ENCODE measurements at regions not wholly inside any gene's neighbourhood (a gene's known extent, or its start where the extent isn't known, plus 50 kb on each side); places are given as distances from the start of the nearest gene placed in this dataset.
A peak's percentile ranks its signal among the peaks of the same experiment; 100 is the strongest.

DNA sequence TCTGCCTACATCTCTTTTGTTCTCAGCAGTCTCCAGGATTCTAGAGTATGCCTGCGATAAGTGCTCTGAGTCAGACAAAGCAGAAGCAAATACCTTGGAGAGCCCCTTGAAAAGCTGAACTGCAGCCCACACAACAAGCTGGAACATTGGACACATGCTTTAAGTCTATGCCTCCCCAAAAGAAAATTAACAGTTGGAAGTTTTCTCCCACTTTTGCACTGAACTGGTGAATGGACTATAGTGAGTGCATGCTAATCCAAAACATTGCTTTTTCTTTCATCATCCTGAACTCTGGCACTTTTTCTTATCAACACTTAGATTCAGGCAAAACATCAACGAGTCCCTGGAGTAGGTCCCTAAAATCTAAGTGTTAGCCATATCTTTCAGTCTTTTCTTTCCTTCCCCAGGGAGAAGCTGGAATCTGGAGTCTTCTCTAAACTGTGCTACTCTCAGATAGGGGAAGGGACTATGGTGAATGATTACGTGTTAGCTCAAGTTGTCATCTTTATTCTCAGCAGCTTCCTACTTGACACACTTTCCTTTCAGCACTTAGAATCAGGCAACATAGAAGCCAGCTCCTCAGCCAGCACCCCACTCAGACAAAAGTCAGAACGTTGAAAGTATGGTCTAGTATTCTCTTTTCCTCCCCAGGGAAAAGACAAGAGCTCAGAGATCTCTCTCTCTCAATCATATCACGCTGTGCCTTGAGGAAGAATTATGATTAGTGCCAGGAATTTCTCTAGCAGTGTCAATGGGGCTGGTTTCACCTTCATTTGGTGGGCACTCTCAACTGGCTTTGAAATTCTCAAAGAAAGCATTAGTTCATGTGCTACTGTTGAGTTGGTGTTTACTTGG, 811.0 kb upstream of the GJE1 start:
- DNase-seq (ENCODE audit: low read depth in 2 of 2) = no peak

DNA sequence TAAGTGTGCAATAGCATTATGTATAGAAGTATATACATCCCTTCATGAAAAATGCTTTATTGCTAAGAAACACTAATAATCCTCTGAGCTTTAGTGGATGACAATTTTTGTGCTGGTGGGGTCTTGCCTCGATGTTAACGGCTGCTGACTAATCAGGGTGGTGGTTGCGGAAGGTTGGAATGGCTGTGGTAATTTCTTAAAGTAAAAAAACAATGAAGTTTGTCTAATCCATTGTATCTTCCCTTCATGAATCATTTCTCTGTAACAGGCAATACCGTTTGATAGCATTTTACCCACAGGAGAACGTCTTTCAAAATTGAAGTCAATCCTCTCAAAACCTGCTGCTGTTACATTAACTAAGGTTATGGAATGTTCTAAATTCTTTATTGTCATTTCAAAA, 816.5 kb upstream of the GJE1 start:
- DNase-seq (ENCODE audit: low read depth in 2 of 2) = no peak

DNA sequence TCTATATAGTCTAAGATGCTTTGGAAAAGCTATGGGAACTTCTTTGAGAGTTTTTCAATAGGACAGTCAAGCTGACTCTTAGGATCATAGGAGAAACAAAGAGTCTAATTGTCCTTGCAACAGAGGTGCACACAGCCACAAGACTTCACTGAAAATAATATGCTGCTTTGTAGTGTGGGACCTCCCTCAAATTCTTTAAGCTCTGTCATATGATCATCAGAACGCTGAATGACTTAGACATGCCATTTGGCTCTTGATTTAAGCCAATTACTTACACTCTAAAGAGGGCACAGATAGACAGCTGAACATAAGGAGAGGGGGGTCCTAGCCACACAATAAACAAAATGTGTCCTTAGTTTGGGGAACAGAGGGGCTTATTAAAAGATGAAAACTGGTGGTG, 818.7 kb upstream of the GJE1 start:
- DNase-seq (ENCODE audit: low read depth in 2 of 2) = no peak

DNA sequence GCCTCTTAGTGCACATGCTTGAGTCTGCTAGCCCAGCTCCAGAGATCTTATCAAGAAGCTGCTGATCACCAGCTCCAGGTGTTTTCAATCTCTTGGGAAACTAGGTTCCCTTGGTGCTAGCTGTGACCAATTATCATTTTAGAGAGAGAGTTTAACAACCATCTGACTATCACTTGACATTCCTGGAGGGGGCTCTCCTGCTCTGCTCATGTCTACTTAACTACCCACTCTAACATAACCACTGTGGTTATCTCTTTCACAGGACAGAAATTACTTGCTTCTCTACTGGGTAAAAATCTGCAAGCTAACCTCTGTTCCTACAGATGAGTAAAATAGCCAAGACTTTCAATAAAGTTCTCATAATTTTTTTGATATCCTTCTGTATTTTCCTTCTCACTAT, 823.4 kb upstream of the GJE1 start:
- DNase-seq (ENCODE audit: low read depth in 2 of 2) = no peak

DNA sequence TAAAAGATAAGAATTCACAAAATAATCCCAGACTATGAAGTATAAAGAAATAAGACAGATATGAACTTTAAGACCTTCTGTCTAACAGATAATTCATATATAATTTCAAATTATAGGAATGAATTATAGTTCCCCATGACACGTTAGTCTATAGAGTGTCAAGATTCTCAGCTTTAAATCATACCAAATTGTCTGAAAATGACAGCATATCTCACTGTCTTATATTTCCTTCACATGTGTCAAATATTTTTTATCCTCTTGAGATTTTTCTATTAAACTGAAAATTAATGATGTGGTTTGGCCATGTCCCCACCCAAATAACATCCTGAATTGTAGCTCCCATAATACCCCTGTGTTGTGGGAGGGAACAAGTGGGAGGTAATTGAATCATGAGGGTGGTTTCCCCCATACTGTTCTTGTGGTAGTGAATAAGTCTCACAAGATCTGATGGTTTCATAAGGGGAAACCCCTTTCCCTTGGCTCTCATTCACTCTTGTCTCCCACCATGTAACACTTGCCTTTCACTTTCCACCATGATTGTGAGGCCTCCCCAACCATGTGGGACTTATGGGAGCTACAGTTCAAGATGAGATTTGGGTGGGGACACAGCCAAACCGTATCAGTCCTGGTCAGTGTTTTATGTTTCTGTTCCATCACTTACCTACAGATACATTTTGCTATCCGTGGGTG, 825.3 kb upstream of the GJE1 start:
- peak in 1 of 2 donors; percentile 6 for DNase-seq (ENCODE audit: low read depth in 2 of 2)

DNA sequence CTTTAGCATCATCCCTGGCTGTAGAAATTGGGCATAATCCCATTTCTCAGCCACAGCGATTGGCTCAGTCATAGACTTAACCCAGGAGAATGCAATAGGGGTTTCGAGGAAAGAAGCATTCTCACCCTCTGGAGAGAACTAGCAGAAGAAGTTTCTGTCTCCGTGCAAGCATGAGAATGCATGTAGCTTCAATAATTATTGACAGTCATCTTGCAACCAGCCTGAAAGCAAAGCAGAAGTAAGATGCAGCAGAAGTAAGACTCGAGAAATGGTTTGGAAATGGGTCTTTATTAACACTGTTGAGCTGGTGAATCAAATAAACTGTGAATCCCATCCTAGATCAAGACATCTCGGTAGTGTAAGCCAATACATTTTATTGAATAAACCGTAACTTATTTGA, 828.8 kb upstream of the GJE1 start:
- no peak for DNase-seq (ENCODE audit: low read depth in 2 of 2)

DNA sequence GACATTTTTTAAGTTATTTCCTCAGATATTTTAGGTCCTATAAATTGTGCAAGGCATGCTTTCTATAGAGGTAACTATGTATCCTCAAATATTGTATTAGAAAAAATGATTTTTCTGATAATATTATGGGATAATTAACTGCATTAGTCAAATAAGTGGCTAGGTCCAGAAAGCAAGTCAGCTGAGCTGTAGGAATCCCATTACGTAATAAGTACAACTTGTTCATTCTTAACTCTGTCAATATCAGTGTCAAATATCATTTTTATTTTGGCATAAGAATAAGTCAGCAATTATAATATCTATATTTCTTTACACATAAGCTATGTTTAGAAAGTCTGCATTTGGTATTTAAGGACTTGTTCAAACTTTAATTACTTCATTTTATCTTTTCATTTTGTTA, 830.9 kb upstream of the GJE1 start:
- no peak for DNase-seq (ENCODE audit: low read depth in 2 of 2)

DNA sequence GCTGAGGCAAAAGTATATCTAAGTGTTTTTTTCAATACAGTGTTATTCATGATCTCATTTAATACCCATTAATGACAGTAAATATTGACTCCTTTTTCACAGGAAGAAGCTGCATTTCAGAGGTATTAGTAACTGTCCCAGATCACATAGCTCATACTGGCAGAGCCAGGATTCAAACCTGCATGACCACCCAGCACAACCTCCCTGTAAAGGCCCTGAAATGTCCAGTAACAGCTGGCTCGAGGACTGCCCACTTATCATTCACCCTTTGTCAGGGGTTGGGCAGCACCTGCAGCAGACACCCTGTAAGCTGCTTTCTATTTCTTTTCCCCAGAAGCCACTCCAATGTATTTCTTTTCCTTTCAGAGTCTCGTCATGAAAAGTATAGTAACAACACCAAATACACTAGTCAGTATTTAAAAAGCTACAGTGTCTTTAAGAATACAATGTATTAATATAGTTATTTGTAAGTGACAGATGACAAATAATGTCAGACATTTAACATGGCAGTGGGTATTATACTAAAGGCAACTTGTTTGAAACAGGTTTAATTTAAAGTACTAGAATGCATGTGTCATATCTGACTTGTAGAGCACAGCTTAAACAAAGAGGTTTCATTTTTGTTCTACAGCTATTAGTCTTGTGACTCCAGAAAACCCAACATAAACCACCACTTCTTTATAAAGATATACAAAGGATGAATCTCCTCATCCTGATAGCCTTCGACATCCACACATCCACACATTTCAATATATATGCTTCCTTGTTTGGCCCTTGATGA, 841.6 kb upstream of the GJE1 start:
- DNase-seq (ENCODE audit: low read depth in 2 of 2) = no peak

DNA sequence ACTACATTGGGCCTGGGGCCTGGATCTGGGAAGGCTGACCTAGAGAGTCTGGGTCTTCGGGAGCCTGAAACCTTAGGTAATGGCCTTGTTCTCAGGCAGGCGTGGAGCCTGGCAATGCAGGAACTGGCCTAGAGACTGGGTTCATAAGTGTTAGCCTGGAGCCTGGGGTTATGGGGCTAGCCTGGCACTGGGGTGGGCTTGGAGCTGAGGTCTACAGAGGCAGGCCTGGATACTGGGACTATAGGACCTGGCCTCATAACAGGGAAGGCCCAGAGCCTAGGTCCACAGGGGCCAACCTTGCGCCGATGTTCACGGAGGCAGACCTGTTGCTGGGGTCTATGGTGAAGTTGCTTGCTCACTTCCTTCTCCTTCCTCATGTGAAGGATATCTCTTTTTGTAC, 843.8 kb upstream of the GJE1 start:
- DNase-seq (ENCODE audit: low read depth in 2 of 2) = no peak

DNA sequence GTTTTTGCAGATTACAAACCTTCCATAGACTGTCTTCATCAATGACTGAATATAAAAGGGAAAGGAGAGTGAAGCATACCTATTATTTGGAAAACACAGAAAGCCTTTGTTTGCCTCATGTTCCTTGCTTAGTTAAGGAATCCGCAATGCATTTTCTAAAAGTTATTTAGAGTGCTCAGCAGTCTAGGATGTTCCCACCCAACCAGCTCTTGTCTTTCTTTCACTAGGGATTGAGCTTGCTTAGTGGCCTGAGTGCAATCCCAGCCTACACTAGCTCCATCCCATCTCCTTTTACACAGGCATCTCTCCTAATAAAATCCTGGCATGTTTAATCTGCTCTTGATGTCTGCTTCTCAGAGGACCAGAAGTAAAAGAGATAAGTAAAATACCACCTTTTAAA, 850.5 kb upstream of the GJE1 start:
- no peak for DNase-seq (ENCODE audit: low read depth in 2 of 2)

DNA sequence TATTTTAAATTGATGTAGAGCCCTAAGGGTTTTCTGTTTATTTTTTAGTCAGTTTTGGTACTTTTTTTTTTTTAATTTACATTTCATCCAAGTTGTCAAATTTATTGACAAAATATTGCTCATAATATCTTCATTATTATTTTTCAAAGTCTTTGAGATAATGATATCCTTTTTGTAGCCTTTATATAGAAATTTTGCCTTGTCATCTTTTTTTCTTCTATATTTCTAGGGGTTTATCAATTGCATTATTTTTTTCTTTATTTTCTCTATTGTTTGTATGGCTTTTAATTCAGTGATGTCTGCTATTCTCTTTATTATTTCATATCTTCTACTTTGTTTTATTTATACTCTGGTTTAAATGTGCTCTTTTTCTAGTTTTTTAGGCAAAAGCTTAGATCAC, 863.0 kb upstream of the GJE1 start:
- no peak for DNase-seq (ENCODE audit: low read depth in 2 of 2)

DNA sequence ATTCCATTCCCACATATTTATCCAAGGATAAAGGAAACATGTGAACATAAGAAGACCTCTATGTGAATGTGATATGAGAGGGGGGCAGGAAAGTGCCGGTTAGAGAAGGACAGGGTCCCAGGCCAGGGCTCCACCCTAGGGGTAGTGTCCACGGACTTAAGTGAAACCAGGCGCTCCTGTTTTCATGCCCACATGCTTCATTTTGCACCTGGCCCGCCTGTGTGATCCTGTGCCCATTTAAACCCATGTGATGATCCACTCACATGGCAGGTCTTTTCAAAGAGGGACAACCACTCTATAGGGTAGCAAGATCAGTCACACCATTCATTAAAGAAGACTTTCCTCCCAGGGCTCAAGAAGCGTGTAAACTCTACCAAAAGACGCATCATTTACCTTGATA, 865.3 kb upstream of the GJE1 start:
- DNase-seq (ENCODE audit: low read depth in 2 of 2) = no peak

DNA sequence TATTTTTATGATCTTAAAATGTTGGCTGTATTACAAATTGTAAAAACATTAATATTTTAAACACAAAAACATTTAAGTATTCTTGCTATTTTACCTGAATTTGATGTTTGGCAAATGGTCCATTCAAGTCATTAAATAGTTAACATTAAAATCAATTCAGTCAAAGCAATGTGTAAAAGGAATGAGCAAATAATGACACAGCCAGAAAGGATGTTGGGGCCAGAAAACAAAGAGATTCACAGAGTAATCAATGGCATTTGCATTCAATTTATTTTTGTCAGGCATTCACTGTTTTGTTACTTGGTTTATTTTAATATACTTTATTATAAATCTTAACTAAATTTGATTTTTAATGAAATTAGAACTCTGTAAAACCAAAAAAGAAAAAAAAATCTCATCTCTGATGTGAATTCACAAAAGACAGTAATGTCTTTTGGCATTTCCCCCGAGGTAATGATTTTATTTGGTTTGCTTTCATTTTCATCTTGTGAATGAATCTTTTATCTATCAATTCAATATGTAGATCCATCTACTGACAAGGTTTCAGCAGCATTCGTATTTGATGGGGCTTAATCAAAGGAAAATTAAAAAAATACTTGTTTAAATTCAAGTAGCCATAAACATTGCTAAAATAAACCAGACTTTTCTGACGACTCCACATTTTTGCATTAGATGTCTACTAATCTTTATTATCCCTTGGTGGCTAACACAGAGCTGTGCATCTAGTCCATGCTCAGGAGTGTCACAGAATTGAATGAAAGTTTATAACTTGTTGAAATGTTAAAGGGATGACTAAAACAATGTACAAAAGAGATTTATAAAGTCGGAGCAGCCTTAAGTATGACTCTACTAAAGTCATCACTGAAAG, 866.7 kb upstream of the GJE1 start:
- no peak for DNase-seq (ENCODE audit: low read depth in 2 of 2)

DNA sequence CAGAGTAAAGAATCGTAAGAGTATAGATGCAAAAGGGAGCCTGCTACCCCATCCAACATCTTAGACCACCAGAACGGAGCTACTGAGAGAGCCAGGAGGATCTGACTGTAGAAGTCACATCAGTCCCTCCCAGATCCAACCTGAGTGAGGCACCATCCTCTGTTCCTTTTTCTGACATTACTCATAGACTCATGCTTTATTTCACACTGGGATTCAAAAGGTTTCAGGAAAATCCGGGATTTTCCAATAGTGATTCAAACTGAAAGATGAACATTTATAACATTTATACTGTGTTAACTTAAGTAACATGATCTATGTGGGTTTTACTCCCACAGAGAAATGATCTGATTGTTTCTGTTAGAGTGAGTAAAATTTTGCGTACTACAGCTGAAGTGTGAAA, 868.6 kb upstream of the GJE1 start:
- DNase-seq (ENCODE audit: low read depth in 2 of 2) = no peak

DNA sequence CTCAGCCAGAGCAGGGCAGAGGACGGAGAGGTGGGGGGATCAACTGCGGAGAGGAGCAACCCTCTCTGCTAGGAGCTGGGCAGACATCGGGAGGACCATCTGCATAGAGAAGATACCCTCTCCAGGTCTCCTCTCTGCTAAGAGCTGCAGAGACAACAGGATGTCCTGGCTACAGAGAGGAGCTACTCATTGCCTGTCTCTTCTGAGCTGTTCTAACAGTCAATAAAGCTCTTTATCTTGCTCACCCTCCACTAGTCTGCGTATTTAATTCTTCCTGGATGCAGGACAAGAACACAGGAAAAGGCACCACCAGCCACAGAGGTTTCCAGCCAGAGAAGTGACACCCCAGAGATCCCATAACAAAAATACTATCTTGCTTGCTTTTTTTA, 871.1 kb upstream of the GJE1 start:
- no peak for DNase-seq (ENCODE audit: low read depth in 2 of 2)

DNA sequence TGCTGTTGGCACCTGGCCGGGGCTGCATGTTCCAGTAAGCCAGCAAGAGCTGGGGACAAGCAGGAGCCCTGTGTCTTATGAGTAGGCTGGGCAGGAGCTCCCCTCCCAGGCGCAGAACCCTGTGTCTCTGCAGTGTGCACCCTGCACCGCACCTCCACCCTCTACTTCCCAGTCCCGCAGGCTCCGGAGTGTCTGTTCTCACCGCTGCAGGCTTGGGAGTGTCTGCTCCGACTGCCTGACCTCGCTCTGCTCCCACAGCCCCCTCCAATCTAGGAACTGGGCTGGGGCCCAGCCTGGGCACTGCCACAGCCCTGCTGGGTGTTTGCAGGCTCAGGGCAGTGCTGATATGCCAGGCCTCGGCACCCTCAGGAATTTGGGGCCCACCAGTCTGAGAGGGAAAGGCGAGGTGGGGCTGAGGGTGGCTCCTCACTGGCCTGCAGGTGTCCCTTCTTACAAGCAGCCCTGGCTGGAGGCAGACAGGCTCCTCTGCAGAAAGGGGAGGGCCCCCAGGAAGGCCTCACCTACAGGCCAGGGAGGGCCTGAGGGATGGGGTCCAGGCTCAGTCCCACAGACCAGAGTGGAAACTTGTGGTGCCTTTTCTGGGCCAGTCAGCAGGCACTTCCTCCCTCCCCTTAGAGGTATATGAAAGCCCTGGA, 871.6 kb upstream of the GJE1 start:
- no peak for DNase-seq (ENCODE audit: low read depth in 2 of 2)

DNA sequence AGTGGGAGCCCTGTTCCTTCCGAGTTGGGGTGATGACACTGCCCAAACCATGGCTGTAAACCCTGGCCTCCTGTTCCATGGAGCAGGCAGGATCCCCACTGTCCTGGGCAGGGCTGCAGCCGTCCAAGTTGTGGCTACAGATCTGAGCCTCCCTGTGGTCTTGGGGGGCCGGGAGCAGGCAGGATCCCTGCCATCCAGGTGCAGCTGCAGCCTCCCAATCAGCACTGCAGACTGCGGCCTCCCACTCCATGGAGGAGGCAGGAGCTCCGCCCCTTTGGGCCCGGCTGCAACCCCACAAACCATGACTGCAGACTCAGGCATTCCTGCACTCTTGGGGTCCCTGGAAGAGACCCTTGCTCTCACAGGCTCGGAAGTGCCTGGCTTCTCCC, 872.1 kb upstream of the GJE1 start:
- no peak for DNase-seq (ENCODE audit: low read depth in 2 of 2)

DNA sequence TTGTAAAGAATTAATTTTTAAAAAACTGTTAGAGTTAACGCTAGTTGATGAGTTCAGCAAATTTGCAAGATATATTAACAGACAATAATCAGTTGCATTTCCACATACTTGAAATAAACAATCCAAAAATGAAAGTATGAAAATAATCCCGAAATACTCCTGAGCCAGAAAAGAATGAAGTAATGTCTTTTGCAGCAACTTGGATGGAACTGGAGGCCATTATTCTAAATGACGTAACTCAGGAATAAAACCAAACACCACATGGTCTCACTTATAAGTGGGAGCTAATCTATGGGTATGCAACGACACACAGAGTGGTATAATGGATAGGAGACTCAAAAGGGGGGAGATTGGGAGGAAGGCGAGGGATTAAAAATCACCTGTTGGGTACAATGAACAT, 872.9 kb upstream of the GJE1 start:
- no peak for DNase-seq (ENCODE audit: low read depth in 2 of 2)

DNA sequence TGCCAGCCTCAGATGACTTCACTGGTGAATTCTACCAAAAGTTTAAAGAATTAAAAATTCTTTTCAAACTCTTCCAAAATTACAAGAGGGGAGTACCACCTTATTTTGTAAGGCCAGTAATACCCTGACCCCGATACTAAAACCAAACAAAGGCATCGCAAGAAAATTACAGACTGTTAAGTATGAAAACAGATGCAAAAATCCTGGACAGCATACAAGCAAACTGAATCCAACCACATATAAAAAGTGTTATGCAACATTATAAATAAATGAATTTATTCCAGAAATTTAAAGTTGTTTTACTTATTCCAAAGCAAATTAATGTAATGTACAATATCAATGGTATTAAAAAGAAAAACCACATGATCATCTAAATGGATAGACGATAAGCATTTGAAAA, 873.6 kb upstream of the GJE1 start:
- DNase-seq (ENCODE audit: low read depth in 2 of 2) = no peak

DNA sequence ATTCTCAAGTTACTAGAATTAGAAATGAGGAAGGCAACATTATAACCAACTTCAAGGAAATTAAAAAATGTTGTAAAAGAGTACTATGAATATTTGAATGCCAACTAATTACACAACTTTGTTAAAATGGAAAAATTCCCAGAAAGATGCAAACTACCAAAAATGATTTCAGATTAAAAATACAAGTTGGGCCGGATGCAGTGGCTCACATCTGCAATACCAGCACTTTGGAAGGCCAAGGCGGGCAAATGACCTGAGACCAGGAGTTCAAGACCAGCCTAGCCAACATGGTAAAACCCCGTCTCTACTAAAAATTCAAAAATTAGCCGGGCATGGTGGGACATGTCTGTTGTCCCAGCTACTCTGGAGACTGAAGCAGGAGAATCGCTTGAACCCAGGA, 874.2 kb upstream of the GJE1 start:
- no peak for DNase-seq (ENCODE audit: low read depth in 2 of 2)

DNA sequence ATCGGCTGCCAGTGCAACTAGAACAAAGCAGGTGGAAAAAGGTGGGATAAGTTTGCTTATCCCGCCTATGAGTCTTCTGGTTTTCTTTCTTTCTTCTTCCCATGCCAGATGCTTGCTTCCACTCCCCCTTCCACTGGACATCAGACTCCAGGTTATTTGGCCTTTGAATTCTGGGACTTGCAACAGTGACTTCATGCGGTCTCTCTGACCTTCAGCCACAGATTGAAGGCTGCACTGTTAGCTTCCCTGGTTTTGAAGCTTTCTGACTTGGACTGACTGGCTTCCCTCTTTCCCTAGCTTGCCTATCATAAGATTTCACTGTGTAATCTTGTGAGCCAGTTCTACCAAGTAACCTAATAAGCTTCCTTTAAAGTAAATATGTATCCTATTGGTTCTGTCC, 878.4 kb upstream of the GJE1 start:
- DNase-seq (ENCODE audit: low read depth in 2 of 2) = no peak
